HEK293 (cell line): ENCODE measurements at regions not wholly inside any gene's neighbourhood (a gene's known extent, or its start where the extent isn't known, plus 50 kb on each side); places are given as distances from the start of the nearest gene placed in this dataset.

Experiments
- CTCF ChIA-PET: fragments of 350-600 bp; formaldehyde crosslinking; extraction: SDS; loops from one replicate; lab custom pipeline; 2021; ENCODE audit warnings: antibody characterized with exemption; lab: Yijun Ruan, JAX
- POLR2A ChIA-PET: fragments of 300-600 bp; formaldehyde crosslinking; extraction: SDS; loops from one replicate; lab custom pipeline; 2020; ENCODE audit warnings: antibody characterized with exemption, inconsistent platforms; lab: Yijun Ruan, JAX
- H3K27ac ChIP-seq: fragments of 200-500 bp; sonication (Bioruptor generic); 2 replicates; pipeline ENCODE4 v1.5.1; 2014; ENCODE audit warnings: low read depth, low read length, control low read depth, inconsistent platforms; ENCODE audit errors: extremely low read depth
- H3K36me3 ChIP-seq, 2 experiments: fragments of 200-500 bp in 1 of 2; sonication (Bioruptor generic) in 1 of 2; 1 replicate in 1 of 2; 2 replicates in 1 of 2; pipeline ENCODE4 v1.5.1; 2014 to 2017; ENCODE audit warnings: inconsistent platforms in 2 of 2, low read length in 2 of 2; ENCODE audit not compliant: control insufficient read depth in 2 of 2, insufficient read depth in 1 of 2
- H3K4me1 ChIP-seq: fragments of 200-500 bp; sonication (Bioruptor generic); 2 replicates; pipeline ENCODE4 v1.5.1; 2014; ENCODE audit warnings: mild to moderate bottlenecking, low read length, inconsistent platforms; ENCODE audit not compliant: control insufficient read depth, insufficient read depth
- H3K4me3 ChIP-seq: 2 replicates; pipeline ENCODE4 v1.5.1; 2011; ENCODE audit warnings: low read depth, mild to moderate bottlenecking, control low read depth, low read length, moderate library complexity
- H3K9me3 ChIP-seq: fragments of 200-500 bp; sonication (Bioruptor generic); 2 replicates; pipeline ENCODE4 v1.5.1; 2014; ENCODE audit warnings: low read depth, low read length, inconsistent platforms; ENCODE audit not compliant: control insufficient read depth, insufficient read depth
- GFI1B ChIP-seq: fragments of 450-650 bp; formaldehyde crosslinking; IDR thresholded peaks from 2 replicates; pipeline ENCODE4 v1.5.1; 2016; ENCODE audit warnings: missing biosample characterization, missing genetic modification characterization
- GLI4 ChIP-seq: fragments of 450-650 bp; formaldehyde crosslinking; IDR thresholded peaks from 2 replicates; pipeline ENCODE4 v1.5.1; 2016; ENCODE audit warnings: missing biosample characterization, missing genetic modification characterization
- HOXA7 ChIP-seq: sonication (generic); formaldehyde crosslinking; IDR thresholded peaks from 2 replicates; pipeline ENCODE4 v1.8.1; 2022; ENCODE audit warnings: missing genetic modification reagents, borderline replicate concordance
- KLF10 ChIP-seq: fragments of 450-650 bp; IDR thresholded peaks from 2 replicates; pipeline ENCODE4 v1.5.1; 2018; ENCODE audit warnings: missing biosample characterization, mild to moderate bottlenecking, missing genetic modification characterization
- SP7 ChIP-seq: fragments of 450-650 bp; formaldehyde crosslinking; IDR thresholded peaks from 2 replicates; pipeline ENCODE4 v1.5.1; 2016; ENCODE audit warnings: missing biosample characterization, missing genetic modification characterization
- WT1 ChIP-seq: fragments of 450-650 bp; formaldehyde crosslinking; IDR thresholded peaks from 2 replicates; pipeline ENCODE4 v1.5.1; 2016; ENCODE audit warnings: missing biosample characterization, missing genetic modification characterization
- ZBTB21 ChIP-seq: fragments of 450-650 bp; formaldehyde crosslinking; IDR thresholded peaks from 2 replicates; pipeline ENCODE4 v1.5.1; 2017; ENCODE audit warnings: missing biosample characterization, missing genetic modification characterization
- ZBTB7A ChIP-seq: fragments of 450-650 bp; formaldehyde crosslinking; IDR thresholded peaks from 2 replicates; pipeline ENCODE4 v1.5.1; 2016; ENCODE audit warnings: low read depth, missing biosample characterization, missing genetic modification characterization
- ZNF138 ChIP-seq: fragments of 450-650 bp; formaldehyde crosslinking; IDR thresholded peaks from 2 replicates; pipeline ENCODE4 v1.5.1; 2016; ENCODE audit warnings: missing biosample characterization, missing genetic modification characterization, borderline replicate concordance
- ZNF211 ChIP-seq: fragments of 450-650 bp; formaldehyde crosslinking; IDR thresholded peaks from 2 replicates; pipeline ENCODE4 v1.5.1; 2016; ENCODE audit warnings: low read depth, missing biosample characterization, missing genetic modification characterization
- ZNF221 ChIP-seq: fragments of 450-650 bp; formaldehyde crosslinking; IDR thresholded peaks from 2 replicates; pipeline ENCODE4 v1.5.1; 2017; ENCODE audit warnings: missing biosample characterization, missing genetic modification characterization, borderline replicate concordance
- ZNF266 ChIP-seq: fragments of 450-650 bp; formaldehyde crosslinking; IDR thresholded peaks from 2 replicates; pipeline ENCODE4 v1.5.1; 2016; ENCODE audit warnings: missing biosample characterization, missing genetic modification characterization, low read depth
- ZNF292 ChIP-seq: fragments of 450-650 bp; formaldehyde crosslinking; IDR thresholded peaks from 2 replicates; pipeline ENCODE4 v1.5.1; 2016; ENCODE audit warnings: low read depth, missing biosample characterization, missing genetic modification characterization, borderline replicate concordance
- ZNF37A ChIP-seq: fragments of 450-650 bp; IDR thresholded peaks from 2 replicates; pipeline ENCODE4 v1.5.1; 2018; ENCODE audit warnings: missing biosample characterization, missing genetic modification characterization
- ZNF426 ChIP-seq: fragments of 450-650 bp; formaldehyde crosslinking; IDR thresholded peaks from 2 replicates; pipeline ENCODE4 v1.5.1; 2017; ENCODE audit warnings: missing biosample characterization, missing genetic modification characterization, mild to moderate bottlenecking, inconsistent platforms, moderate library complexity
- ZNF48 ChIP-seq: fragments of 450-650 bp; formaldehyde crosslinking; IDR thresholded peaks from 2 replicates; pipeline ENCODE4 v1.5.1; 2016; ENCODE audit warnings: missing biosample characterization, missing genetic modification characterization
- ZNF561 ChIP-seq: fragments of 450-650 bp; IDR thresholded peaks from 2 replicates; pipeline ENCODE4 v1.5.1; 2018; ENCODE audit warnings: missing biosample characterization, missing genetic modification characterization, borderline replicate concordance
- ZNF596 ChIP-seq: fragments of 450-650 bp; IDR thresholded peaks from 2 replicates; pipeline ENCODE4 v1.5.0; 2018; ENCODE audit warnings: missing biosample characterization, mild to moderate bottlenecking, missing genetic modification characterization, moderate library complexity
- ZNF629 ChIP-seq: fragments of 450-650 bp; formaldehyde crosslinking; IDR thresholded peaks from 2 replicates; pipeline ENCODE4 v1.5.1; 2017; ENCODE audit warnings: missing biosample characterization, missing genetic modification characterization
- ZNF701 ChIP-seq: fragments of 450-650 bp; formaldehyde crosslinking; IDR thresholded peaks from 2 replicates; pipeline ENCODE4 v1.5.1; 2016; ENCODE audit warnings: missing biosample characterization, missing genetic modification characterization
- ZNF707 ChIP-seq: fragments of 450-650 bp; formaldehyde crosslinking; IDR thresholded peaks from 2 replicates; pipeline ENCODE4 v1.5.1; 2016; ENCODE audit warnings: missing biosample characterization, missing genetic modification characterization
- ZNF785 ChIP-seq: fragments of 450-650 bp; formaldehyde crosslinking; IDR thresholded peaks from 2 replicates; pipeline ENCODE4 v1.5.1; 2016; ENCODE audit warnings: missing biosample characterization, missing genetic modification characterization
- ZXDB ChIP-seq: fragments of 450-650 bp; formaldehyde crosslinking; IDR thresholded peaks from 2 replicates; pipeline ENCODE4 v1.5.1; 2016; ENCODE audit warnings: missing biosample characterization, missing genetic modification characterization
- TF ChIP-seq, protein P1 (sequence below): sonication (generic); formaldehyde crosslinking; IDR thresholded peaks from 2 replicates; pipeline ENCODE4 v1.8.1; 2022; ENCODE audit warnings: mild to moderate bottlenecking, moderate library complexity, missing genetic modification reagents
- TF ChIP-seq, protein P2 (sequence below): fragments of 450-650 bp; formaldehyde crosslinking; IDR thresholded peaks from 2 replicates; pipeline ENCODE4 v1.5.1; 2016; ENCODE audit warnings: missing biosample characterization, missing genetic modification characterization
- TF ChIP-seq, protein P3 (sequence below): fragments of 450-650 bp; formaldehyde crosslinking; IDR thresholded peaks from 2 replicates; pipeline ENCODE4 v1.5.1; 2017; ENCODE audit warnings: missing biosample characterization, missing genetic modification characterization
- TF ChIP-seq, protein P4 (sequence below): fragments of 450-650 bp; formaldehyde crosslinking; IDR thresholded peaks from 2 replicates; pipeline ENCODE4 v1.5.1; 2017; ENCODE audit warnings: missing biosample characterization, mild to moderate bottlenecking, missing genetic modification characterization, moderate library complexity
- TF ChIP-seq, protein P5 (sequence below): fragments of 450-650 bp; formaldehyde crosslinking; IDR thresholded peaks from 2 replicates; pipeline ENCODE4 v1.5.1; 2017; ENCODE audit warnings: missing biosample characterization, missing genetic modification characterization

DNA sequence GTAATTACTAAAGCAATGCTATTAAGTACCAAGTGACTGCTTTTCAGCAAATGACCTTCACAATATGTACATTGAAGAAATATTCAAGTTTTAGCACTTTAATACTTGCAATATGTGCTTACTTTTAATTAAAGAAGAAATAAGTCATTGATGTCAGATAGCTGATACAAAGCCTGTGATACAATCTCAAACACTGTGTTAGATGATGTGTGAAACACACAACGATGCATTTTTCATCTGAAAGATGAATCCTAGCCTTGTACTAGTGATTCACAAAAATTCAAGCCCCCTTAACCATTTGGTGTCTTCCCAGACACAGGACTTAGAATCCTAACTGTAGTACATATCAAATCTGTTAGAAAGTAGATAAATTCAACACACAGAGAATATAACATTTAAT lies 724.1 kb upstream of the ADAMTS5 start:
- CTCF ChIA-PET, result no interaction called here

DNA sequence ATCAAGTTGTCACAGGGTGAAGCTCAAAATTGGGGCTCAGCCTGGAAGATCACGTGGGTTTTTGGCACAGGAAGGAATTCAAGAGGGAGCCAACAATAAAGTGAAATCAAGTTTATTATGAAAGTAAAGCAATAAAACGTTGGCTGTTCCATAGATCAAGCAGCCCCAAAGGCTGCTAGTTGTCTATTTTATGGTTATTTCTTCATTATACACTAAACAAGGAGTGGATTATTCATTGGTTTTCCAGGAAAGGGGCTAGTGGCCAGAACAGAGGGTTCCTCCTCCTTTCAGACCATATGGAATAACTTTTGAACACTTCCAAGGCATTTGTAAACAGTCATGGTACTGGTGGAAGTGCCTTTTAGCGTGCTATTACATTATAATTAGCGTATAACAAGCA lies 723.5 kb upstream of the ADAMTS5 start:
- POLR2A ChIA-PET, result no interaction called here
- Histone ChIP-seq H3K27ac (no peak overlapping the region), H3K4me3 (no peak overlapping the region), H3K4me1 (no peaks in the 10 kb centered on the region), H3K9me3 (no peaks in the 10 kb centered on the region; the same call in 1 of the 2 replicates), H3K36me3 (no peaks in the 10 kb centered on the region)
- no peak for TF ChIP-seq ZNF629 (tag by site-specific recombination)
- no peak for TF ChIP-seq ZNF701 (tag by site-specific recombination)
- no peak for TF ChIP-seq ZNF596 (tag by site-specific recombination)
- CTCF ChIA-PET, result no interaction called here

More for the DNA sequence above, 724.1 kb upstream of the ADAMTS5 start:
- Histone ChIP-seq H3K9me3 (no peaks in the 10 kb centered on the region; the same call in 1 of the 2 replicates), H3K36me3 (no peaks in the 10 kb centered on the region), H3K27ac (no peak overlapping the region), H3K4me3 (no peak overlapping the region), H3K4me1 (no peaks in the 10 kb centered on the region)
- POLR2A ChIA-PET, result no interaction called here
- TF ChIP-seq, protein P1, sequence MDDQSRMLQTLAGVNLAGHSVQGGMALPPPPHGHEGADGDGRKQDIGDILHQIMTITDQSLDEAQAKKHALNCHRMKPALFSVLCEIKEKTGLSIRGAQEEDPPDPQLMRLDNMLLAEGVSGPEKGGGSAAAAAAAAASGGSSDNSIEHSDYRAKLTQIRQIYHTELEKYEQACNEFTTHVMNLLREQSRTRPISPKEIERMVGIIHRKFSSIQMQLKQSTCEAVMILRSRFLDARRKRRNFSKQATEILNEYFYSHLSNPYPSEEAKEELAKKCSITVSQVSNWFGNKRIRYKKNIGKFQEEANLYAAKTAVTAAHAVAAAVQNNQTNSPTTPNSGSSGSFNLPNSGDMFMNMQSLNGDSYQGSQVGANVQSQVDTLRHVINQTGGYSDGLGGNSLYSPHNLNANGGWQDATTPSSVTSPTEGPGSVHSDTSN (CRISPR knock-in tag), result no peak
- TF ChIP-seq SP7 (tag by site-specific recombination) (no peak), ZNF426 (tag by site-specific recombination) (no peak), KLF10 (tag by site-specific recombination) (no peak), ZNF221 (tag by site-specific recombination) (no peak), ZNF138 (tag by site-specific recombination) (no peak), GLI4 (tag by site-specific recombination) (no peak)
- TF ChIP-seq, protein P2, sequence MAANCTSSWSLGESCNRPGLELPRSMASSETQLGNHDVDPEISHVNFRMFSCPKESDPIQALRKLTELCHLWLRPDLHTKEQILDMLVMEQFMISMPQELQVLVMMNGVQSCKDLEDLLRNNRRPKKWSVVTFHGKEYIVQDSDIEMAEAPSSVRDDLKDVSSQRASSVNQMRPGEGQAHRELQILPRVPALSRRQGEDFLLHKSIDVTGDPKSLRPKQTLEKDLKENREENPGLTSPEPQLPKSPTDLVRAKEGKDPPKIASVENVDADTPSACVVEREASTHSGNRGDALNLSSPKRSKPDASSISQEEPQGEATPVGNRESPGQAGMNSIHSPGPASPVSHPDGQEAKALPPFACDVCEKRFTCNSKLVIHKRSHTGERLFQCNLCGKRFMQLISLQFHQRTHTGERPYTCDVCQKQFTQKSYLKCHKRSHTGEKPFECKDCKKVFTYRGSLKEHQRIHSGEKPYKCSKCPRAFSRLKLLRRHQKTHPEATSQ, result no peak
- TF ChIP-seq, protein P3, sequence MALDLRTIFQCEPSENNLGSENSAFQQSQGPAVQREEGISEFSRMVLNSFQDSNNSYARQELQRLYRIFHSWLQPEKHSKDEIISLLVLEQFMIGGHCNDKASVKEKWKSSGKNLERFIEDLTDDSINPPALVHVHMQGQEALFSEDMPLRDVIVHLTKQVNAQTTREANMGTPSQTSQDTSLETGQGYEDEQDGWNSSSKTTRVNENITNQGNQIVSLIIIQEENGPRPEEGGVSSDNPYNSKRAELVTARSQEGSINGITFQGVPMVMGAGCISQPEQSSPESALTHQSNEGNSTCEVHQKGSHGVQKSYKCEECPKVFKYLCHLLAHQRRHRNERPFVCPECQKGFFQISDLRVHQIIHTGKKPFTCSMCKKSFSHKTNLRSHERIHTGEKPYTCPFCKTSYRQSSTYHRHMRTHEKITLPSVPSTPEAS (tag by site-specific recombination), result no peak
- TF ChIP-seq, protein P4, sequence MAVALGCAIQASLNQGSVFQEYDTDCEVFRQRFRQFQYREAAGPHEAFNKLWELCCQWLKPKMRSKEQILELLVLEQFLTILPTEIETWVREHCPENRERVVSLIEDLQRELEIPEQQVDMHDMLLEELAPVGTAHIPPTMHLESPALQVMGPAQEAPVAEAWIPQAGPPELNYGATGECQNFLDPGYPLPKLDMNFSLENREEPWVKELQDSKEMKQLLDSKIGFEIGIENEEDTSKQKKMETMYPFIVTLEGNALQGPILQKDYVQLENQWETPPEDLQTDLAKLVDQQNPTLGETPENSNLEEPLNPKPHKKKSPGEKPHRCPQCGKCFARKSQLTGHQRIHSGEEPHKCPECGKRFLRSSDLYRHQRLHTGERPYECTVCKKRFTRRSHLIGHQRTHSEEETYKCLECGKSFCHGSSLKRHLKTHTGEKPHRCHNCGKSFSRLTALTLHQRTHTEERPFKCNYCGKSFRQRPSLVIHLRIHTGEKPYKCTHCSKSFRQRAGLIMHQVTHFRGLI (tag by site-specific recombination), result no peak

DNA sequence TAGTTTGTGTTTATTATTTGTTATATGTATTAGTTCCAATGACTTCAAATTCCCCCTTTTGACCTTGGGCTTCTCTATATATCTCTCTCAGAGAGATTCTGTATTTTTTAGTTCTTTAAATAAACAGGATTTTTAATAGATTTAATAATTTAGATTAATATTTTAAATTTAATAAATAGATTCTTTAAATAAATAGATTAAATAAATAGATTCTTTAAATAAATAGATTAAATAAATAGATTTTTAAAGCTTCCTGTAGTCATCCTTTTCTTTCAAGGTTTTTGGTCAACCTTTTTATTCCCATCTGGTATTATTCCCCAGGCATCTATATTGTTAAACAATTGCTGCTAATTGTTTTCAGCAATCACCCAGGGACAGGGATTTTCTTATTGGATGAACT lies 721.9 kb upstream of the ADAMTS5 start:
- Histone ChIP-seq H3K27ac (no peak overlapping the region), H3K36me3 (no peaks in the 10 kb centered on the region), H3K4me3 (no peak overlapping the region), H3K9me3 (no peaks in the 10 kb centered on the region; the same call in 1 of the 2 replicates), H3K4me1 (no peaks in the 10 kb centered on the region)
- POLR2A ChIA-PET, result no interaction called here
- CTCF ChIA-PET, result no interaction called here
- TF ChIP-seq ZNF48 (tag by site-specific recombination) (no peak), WT1 (tag by site-specific recombination) (no peak), ZNF561 (tag by site-specific recombination) (no peak), ZNF37A (tag by site-specific recombination) (no peak), ZNF266 (tag by site-specific recombination) (no peak), ZNF292 (tag by site-specific recombination) (no peak), ZBTB21 (no peak), ZNF211 (tag by site-specific recombination) (no peak), ZNF707 (tag by site-specific recombination) (no peak), ZXDB (tag by site-specific recombination) (no peak), ZBTB7A (tag by site-specific recombination) (no peak), HOXA7 (no peak), ZNF785 (tag by site-specific recombination) (no peak), GFI1B (tag by site-specific recombination) (no peak)
- TF ChIP-seq, protein P5, sequence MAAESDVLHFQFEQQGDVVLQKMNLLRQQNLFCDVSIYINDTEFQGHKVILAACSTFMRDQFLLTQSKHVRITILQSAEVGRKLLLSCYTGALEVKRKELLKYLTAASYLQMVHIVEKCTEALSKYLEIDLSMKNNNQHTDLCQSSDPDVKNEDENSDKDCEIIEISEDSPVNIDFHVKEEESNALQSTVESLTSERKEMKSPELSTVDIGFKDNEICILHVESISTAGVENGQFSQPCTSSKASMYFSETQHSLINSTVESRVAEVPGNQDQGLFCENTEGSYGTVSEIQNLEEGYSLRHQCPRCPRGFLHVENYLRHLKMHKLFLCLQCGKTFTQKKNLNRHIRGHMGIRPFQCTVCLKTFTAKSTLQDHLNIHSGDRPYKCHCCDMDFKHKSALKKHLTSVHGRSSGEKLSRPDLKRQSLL (tag by site-specific recombination), result no peak
